ENCODE measurements at regions not wholly inside any gene's neighbourhood (a gene's known extent, or its start where the extent isn't known, plus 50 kb on each side); places are given as distances from the start of the nearest gene placed in this dataset.
"Not testable (repeated sequence)": the region's sequence is repeated elsewhere in the genome, so short reads cannot be mapped to it uniquely, and the experiment has no call there.

- DNase-seq: no peak
Observed at GRCh38 chr12:5328669-5329517, 103.0 kb upstream of the NTF3 start.

DNA sequence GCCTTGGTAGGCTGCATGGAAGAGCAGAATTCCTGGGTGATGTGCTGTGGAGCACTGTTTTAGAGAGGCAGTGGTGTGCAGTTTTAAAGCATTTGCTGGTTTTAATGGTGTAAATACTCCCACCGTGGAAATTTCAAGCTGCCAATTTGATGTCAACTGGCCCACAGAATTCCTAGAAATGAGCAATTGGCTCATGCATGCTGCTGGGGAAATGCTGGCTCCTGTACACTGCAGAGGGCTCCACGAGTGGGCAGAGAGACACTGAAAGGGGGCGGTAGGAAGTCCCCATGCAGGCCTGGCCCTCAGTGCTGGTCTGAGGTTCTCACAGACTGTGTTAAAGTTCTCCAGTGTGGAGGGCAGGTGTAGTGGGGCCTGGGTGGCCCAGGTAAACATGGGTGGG, 99.4 kb upstream of the NTF3 start:
- DNase-seq: no peak

- DNase-seq: no peak
Observed at GRCh38 chr12:5333096-5333495, 98.8 kb upstream of the NTF3 start.

- no peak for DNase-seq
Observed at GRCh38 chr12:5335069-5335468, 96.8 kb upstream of the NTF3 start.

- DNase-seq: not testable (repeated sequence)
Observed at GRCh38 chr12:5341086-5341485, 90.8 kb upstream of the NTF3 start.

DNA sequence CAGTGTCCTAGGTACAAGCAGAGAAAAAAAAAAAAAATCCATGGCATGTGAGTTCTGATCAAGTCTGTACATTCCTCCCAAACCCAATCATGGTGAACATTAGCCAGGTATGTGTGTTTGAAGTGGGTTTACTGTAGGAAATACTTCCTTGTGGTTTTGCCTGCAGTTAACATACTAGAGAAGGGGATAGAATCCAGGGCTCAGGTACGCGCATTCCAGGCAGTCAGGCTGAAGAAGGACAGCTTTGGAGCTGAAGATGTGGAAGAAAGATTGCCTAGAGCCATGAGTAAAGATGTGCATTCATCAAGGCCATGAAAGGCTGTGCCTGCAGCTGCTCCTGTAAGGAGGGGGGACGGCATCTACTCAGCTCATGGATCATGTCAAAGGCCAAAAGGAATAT, 88.2 kb upstream of the NTF3 start:
- no peak for DNase-seq

DNA sequence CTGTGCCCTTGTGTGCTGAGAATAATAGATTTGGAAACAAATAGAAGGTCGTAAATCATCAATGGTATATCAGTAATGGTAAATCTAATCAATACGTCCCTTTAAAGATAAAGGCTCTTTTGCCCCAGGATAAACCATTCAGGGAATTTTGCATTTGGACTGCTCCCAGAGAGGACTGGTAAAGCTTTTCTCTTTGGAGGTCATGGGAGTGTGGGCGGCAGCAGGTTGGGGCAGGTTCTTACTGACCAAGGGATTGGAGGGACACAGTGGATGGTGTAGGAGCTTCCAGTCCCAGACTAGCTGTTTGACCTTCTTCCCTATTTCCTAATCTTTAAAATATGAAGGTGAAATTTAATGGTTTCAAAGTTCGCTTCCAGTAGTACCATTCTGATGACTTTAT, 87.8 kb upstream of the NTF3 start:
- DNase-seq: no peak

GRCh38 chr12:5345534-5345933, 86.4 kb upstream of the NTF3 start:
- DNase-seq: no peak

DNA sequence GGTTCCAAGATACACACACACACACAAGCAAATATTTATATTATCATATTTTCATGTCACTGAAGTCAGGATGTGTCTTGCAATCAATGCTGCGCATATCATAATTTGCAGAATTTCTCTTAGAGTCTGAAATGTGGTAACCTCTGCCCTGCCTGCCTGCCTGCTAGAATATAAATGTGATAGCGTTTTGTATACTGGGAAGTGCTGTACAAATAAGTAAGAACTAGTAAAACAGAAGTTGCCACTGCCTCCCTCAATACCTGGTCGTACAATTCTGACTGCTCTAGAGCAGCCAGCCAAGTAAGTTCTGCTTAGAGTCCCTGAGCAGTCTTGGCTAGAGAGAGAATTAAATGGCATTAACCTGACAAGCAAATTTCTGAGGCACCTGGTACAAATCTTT, 83.9 kb upstream of the NTF3 start:
- no peak for DNase-seq

DNA sequence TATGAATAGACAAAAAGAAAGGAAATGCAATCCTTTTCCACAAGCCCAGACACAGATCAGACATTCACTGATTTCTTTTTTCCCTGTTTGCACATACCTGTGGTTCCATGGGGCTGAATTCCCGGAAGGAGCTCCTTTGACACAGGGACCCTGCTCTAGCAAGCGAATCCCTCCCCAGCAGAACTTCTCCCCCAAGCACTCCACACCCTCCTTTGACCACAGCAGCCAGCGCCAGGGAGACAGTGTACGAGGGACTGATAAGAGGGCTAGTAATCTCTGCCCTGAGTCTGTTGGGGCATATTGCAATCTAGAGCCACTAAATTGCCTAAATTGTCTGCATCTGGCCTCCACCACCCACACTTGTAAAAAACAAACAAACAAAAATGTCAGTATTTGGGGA, 83.4 kb upstream of the NTF3 start:
- DNase-seq: no peak

DNA sequence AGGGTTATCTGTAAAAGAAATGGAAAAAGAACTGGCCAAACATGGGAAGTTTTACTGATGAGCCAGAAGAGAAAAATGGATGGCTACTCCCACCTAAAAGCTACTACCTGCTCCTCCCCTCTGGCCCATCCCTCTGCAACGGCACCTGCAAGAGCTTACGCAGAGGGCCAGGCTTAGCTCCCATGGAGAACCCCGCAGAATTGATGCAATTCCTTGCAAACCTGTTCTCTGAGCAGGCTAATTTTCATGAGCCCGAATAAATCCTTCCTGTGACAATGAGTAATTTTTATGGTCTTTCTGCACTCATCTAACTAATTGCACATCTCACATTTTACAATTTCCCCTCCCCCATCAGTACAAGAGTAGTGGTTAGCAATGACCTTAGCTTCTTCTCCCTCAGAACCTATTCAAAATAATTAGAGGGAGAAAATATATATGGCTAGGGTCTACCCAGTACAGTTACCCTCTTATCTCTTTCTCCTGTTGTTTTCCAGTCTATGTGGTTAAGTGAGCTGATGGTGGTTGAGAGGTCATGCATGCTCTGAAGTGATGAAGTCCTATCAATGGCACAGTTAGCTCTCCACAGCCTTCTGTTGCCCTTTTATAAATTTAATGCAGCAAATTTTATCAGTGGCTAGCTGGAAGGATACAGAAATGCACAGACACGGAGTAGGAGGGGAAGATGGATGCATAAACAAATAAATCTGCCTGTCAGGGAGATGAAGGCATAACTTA, 67.7 kb upstream of the NTF3 start:
- peak; percentile 25 for DNase-seq

DNA sequence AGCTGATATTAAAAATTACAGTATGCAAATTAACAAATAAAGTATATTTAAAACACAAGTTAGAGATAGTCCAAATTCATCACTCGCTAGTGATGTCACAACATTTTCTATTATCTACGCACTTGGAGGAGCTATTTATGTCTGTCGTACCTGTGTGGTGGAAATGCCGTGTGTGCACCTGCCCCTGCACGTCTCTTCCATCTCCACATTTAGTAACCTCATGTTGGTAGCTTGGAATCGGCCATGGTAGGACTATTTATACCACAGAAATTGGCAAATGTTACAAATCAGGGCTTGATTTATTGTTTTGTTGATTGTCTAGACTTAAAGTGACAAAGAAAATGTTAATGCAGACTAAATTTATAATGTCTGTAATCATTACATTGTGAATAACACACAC, 62.6 kb upstream of the NTF3 start:
- peak; percentile 38 for DNase-seq

DNA sequence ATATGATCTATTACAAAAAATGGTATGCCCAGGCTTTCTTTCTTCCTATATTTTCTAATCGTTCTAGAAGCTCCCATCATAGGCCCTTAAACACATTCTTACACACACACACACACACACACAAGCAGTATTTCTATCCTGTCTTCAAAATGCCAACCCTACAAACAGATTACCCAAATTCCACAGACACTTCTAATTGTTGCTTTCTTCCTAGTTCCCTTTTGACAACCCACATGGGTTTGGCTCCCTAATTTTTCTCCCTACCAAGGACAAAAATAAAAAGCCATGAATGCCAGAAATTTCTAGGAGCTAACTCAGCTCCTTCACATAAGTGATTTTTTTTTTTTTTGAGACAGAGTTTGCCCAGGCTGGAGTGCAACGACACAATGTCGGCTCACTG, 60.3 kb upstream of the NTF3 start:
- no peak for DNase-seq

GRCh38 chr12:5374713-5375112, 57.2 kb upstream of the NTF3 start:
- no peak for DNase-seq

GRCh38 chr12:5375547-5376295, 56.2 kb upstream of the NTF3 start:
- DNase-seq: no peak

- peak; percentile 72 for DNase-seq
Observed at GRCh38 chr12:5376591-5377207, 55.2 kb upstream of the NTF3 start.

DNA sequence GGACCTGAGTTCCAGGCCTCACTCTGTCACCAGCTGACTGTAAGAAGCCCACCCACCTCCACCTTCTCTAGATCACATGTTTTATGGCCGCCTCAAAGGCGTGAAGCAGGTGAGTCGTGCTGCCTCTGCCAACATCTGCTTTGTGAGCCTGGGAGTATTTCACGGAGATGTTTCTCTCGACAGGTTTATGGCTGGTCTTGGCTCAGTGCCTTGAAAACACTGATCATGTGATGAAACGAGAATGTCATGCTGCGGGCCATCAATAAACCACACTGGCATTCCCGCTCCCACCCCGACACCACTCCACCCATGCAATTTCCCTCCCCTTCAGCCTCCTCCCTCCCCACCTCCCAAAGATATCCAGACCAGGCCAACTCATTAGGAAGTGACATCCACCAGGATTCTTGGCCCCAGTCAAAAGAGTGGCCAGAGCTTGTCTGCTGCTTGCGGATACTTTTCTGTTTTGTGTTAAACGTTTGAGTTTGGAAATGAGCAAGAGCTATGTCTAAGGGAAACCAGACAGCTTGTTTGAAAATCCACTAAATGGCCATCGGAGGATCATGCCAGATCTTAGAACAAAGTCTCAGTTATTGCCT, 53.8 kb upstream of the NTF3 start:
- DNase-seq: no peak

- no peak for DNase-seq
Observed at GRCh38 chr12:5379749-5380496, 52.0 kb upstream of the NTF3 start.
